ENCODE measurements at regions not wholly inside any gene's neighbourhood (a gene's known extent, or its start where the extent isn't known, plus 50 kb on each side); places are given as distances from the start of the nearest gene placed in this dataset.
A peak's percentile ranks its signal among the peaks of the same experiment; 100 is the strongest.

- no peak overlapping the region for H3K27ac ChIP-seq
- peaks cover 15% of the 10 kb centered on the region for H3K4me1 ChIP-seq (ENCODE audit: low read depth)
- no peaks in the 10 kb centered on the region for H3K27me3 ChIP-seq
- H3K36me3 ChIP-seq: no peaks in the 10 kb centered on the region
- TF ChIP-seq CTCF (IDR thresholded peaks at IDR 0.05; ENCODE audit: low read depth, low read length): no peak
- no peak overlapping the region for H3K4me3 ChIP-seq
- peak in 1 of 2 donors; percentile 20 for DNase-seq (ENCODE audit: low read depth in 1 of 2, low spot score in 1 of 2)
- no peaks in the 10 kb centered on the region for H3K9me3 ChIP-seq (ENCODE audit: low read depth)
Observed at GRCh38 chr13:59342400-59342799, 821.3 kb downstream of the DIAPH3 start.

- Histone ChIP-seq H3K36me3 (no peaks in the 10 kb centered on the region), H3K27ac (peak overlapping the region; percentile 36), H3K9me3 (ENCODE audit: low read depth) (no peaks in the 10 kb centered on the region), H3K4me1 (ENCODE audit: low read depth) (peaks cover 15% of the 10 kb centered on the region), H3K27me3 (no peaks in the 10 kb centered on the region), H3K4me3 (no peak overlapping the region)
- no peak for TF ChIP-seq CTCF (IDR thresholded peaks at IDR 0.05; ENCODE audit: low read depth, low read length)
- DNase-seq (ENCODE audit: low read depth in 1 of 2, low spot score in 1 of 2): peak in 1 of 2 donors; percentile 50
Observed at GRCh38 chr13:59343132-59343531, 820.6 kb downstream of the DIAPH3 start.

GRCh38 chr13:59343993-59344822, 819.5 kb downstream of the DIAPH3 start:
- Histone ChIP-seq H3K27me3 (no peaks in the 10 kb centered on the region), H3K4me3 (no peak overlapping the region), H3K9me3 (ENCODE audit: low read depth) (no peaks in the 10 kb centered on the region), H3K36me3 (no peaks in the 10 kb centered on the region), H3K27ac (no peak overlapping the region), H3K4me1 (ENCODE audit: low read depth) (peaks cover 15% of the 10 kb centered on the region)
- no peak for TF ChIP-seq CTCF (IDR thresholded peaks at IDR 0.05; ENCODE audit: low read depth, low read length)
- no peak for DNase-seq (ENCODE audit: low read depth in 1 of 2, low spot score in 1 of 2)

GRCh38 chr13:59345311-59345710, 818.4 kb downstream of the DIAPH3 start:
- peak in 1 of 2 donors; percentile 90 for DNase-seq (ENCODE audit: low read depth in 1 of 2, low spot score in 1 of 2)
- no peaks in the 10 kb centered on the region for H3K36me3 ChIP-seq
- H3K9me3 ChIP-seq (ENCODE audit: low read depth): no peaks in the 10 kb centered on the region
- no peaks in the 10 kb centered on the region for H3K27me3 ChIP-seq
- TF ChIP-seq CTCF (IDR thresholded peaks at IDR 0.05; ENCODE audit: low read depth, low read length): no peak
- H3K4me1 ChIP-seq (ENCODE audit: low read depth): peaks cover 15% of the 10 kb centered on the region
- no peak overlapping the region for H3K27ac ChIP-seq
- H3K4me3 ChIP-seq: no peak overlapping the region

GRCh38 chr13:59346999-59347723, 816.6 kb downstream of the DIAPH3 start:
- peaks cover 9% of the 10 kb centered on the region for H3K4me1 ChIP-seq (ENCODE audit: low read depth)
- H3K9me3 ChIP-seq (ENCODE audit: low read depth): no peaks in the 10 kb centered on the region
- DNase-seq (ENCODE audit: low read depth in 1 of 2, low spot score in 1 of 2): peak in 1 of 2 donors; percentile 39
- H3K36me3 ChIP-seq: no peaks in the 10 kb centered on the region
- no peak overlapping the region for H3K27ac ChIP-seq
- no peak overlapping the region for H3K4me3 ChIP-seq
- no peaks in the 10 kb centered on the region for H3K27me3 ChIP-seq
- no peak for TF ChIP-seq CTCF (IDR thresholded peaks at IDR 0.05; ENCODE audit: low read depth, low read length)
